H1 (cell line): ENCODE measurements at regions not wholly inside any gene's neighbourhood (a gene's known extent, or its start where the extent isn't known, plus 50 kb on each side); places are given as distances from the start of the nearest gene placed in this dataset.

Experiments used
- CTCF ChIA-PET: fragments of 300-600 bp; sonication (Branson Sonifier 250); formaldehyde crosslinking; loops from one replicate; lab custom pipeline; 2021; ENCODE audit not compliant: partially characterized antibody; lab: Charles Lee
- POLR2A ChIA-PET: fragments of 300-600 bp; sonication (Branson Sonifier 250); formaldehyde crosslinking; loops from one replicate; lab custom pipeline; 2021; ENCODE audit warnings: inconsistent platforms; ENCODE audit not compliant: partially characterized antibody; lab: Charles Lee
- DNase-seq, 2 experiments: peaks; one replicate each; pipeline versions ENCODE4 v3.0.0 to v3.0.0-alpha.2; 2010 to 2022; ENCODE audit warnings: low spot score in 2 of 2, low read depth in 1 of 2, mixed read lengths in 1 of 2
- FAIRE-seq: peaks from 2 replicates; lab custom pipeline; 2011; peaks lifted over from hg19 to GRCh38; lab: Jason Lieb, UNC
- H2AFZ ChIP-seq: 2 replicates; pipeline ENCODE4 v1.8.1; 2012; ENCODE audit warnings: low read length, inconsistent platforms
- H2AK5ac ChIP-seq: 2 replicates; pipeline ENCODE4 v1.6.1; 2013; ENCODE audit warnings: low read depth, low read length
- H2BK120ac ChIP-seq: replicated peaks from 2 replicates; pipeline ENCODE3; 2013; ENCODE audit warnings: low read depth, low read length, inconsistent platforms
- H2BK12ac ChIP-seq: 2 replicates; pipeline ENCODE4 v1.6.1; 2013; ENCODE audit warnings: low read depth, low read length
- H2BK15ac ChIP-seq: 2 replicates; pipeline ENCODE4 v1.6.1; 2013; ENCODE audit warnings: low read length
- H2BK20ac ChIP-seq: 2 replicates; pipeline ENCODE4 v1.6.1; 2013; ENCODE audit warnings: low read length
- H2BK5ac ChIP-seq: 2 replicates; pipeline ENCODE4 v1.6.1; 2013; ENCODE audit warnings: low read depth, low read length
- H3K14ac ChIP-seq: 2 replicates; pipeline ENCODE4 v1.6.1; 2013; ENCODE audit warnings: inconsistent platforms; ENCODE audit not compliant: insufficient read length
- H3K18ac ChIP-seq: 2 replicates; pipeline ENCODE4 v1.6.1; 2013; ENCODE audit warnings: low read length; ENCODE audit errors: extremely low read depth
- H3K23ac ChIP-seq: 2 replicates; pipeline ENCODE4 v1.6.1; 2013; ENCODE audit warnings: inconsistent platforms; ENCODE audit not compliant: insufficient read length
- H3K23me2 ChIP-seq: 2 replicates; pipeline ENCODE4 v1.6.1; 2013; ENCODE audit warnings: low read depth, low read length
- H3K27ac ChIP-seq: 2 replicates; pipeline ENCODE4 v1.6.1; 2011; ENCODE audit warnings: low read depth, low read length, inconsistent platforms
- H3K27me3 ChIP-seq, 4 experiments: replicated peaks in 1 of 4; 1 replicate in 1 of 4; 2 replicates in 3 of 4; pipeline versions ENCODE4 v1.6.1 to v1.8.1; 2011 to 2013; ENCODE audit warnings: low read length in 3 of 4, mild to moderate bottlenecking in 3 of 4, inconsistent platforms in 2 of 4, mixed read lengths in 2 of 4, moderate library complexity in 1 of 4; ENCODE audit not compliant: control insufficient read depth in 3 of 4, insufficient read depth in 3 of 4; ENCODE audit errors: extremely low read depth in 1 of 4
- H3K36me3 ChIP-seq, 4 experiments: 2 replicates each; pipeline versions ENCODE4 v1.6.1 to v1.8.1; 2011 to 2013; ENCODE audit warnings: mild to moderate bottlenecking in 4 of 4, low read length in 3 of 4, moderate library complexity in 2 of 4, control low read depth in 1 of 4, inconsistent platforms in 1 of 4; ENCODE audit not compliant: insufficient read depth in 4 of 4, control insufficient read depth in 2 of 4
- H3K4ac ChIP-seq: replicated peaks from 2 replicates; pipeline ENCODE3; 2013; ENCODE audit warnings: low read length, low read depth, mixed read lengths, inconsistent platforms; ENCODE audit not compliant: insufficient read length
- H3K4me1 ChIP-seq, 4 experiments: replicated peaks in 1 of 4; 1 replicate in 1 of 4; 2 replicates in 3 of 4; pipeline versions ENCODE4 v1.6.1 to v1.8.1; 2011 to 2013; ENCODE audit warnings: low read length in 3 of 4, inconsistent platforms in 2 of 4, mixed read lengths in 1 of 4; ENCODE audit not compliant: insufficient read depth in 4 of 4, control insufficient read depth in 3 of 4
- H3K4me2 ChIP-seq, 2 experiments: 2 replicates each; pipeline versions ENCODE4 v1.6.1 to v1.8.1; 2011 to 2013; ENCODE audit warnings: low read depth in 2 of 2, low read length in 2 of 2, control low read depth in 1 of 2, inconsistent platforms in 1 of 2, mild to moderate bottlenecking in 1 of 2; ENCODE audit not compliant: insufficient read depth in 1 of 2
- H3K4me3 ChIP-seq, 4 experiments: fragments of 200-600, 300-600 bp in 1 of 4; sonication (generic), shearing (Covaris generic), sonication (Bioruptor Twin) in 1 of 4; 2 replicates each; pipeline versions ENCODE4 v1.5.1 to v1.8.1; 2011 to 2016; ENCODE audit warnings: low read length in 4 of 4, low read depth in 3 of 4, control low read depth in 2 of 4, inconsistent platforms in 2 of 4, mild to moderate bottlenecking in 2 of 4, mixed read lengths in 1 of 4, moderate library complexity in 1 of 4; ENCODE audit not compliant: insufficient read depth in 2 of 4; ENCODE audit errors: extremely low read depth in 1 of 4
- H3K56ac ChIP-seq: replicated peaks from 2 replicates; pipeline ENCODE3; 2013; ENCODE audit warnings: low read depth, mild to moderate bottlenecking, mixed read lengths, low read length, inconsistent platforms; ENCODE audit not compliant: insufficient read length
- H3K79me1 ChIP-seq: 2 replicates; pipeline ENCODE4 v1.6.1; 2013; ENCODE audit warnings: low read depth, low read length, control low read depth
- H3K79me2 ChIP-seq, 2 experiments: 2 replicates each; pipeline versions ENCODE4 v1.6.1 to v1.8.1; 2012 to 2013; ENCODE audit warnings: low read length in 2 of 2, mild to moderate bottlenecking in 2 of 2, inconsistent platforms in 1 of 2; ENCODE audit not compliant: insufficient read depth in 2 of 2, control insufficient read depth in 1 of 2
- H3K9ac ChIP-seq, 4 experiments: replicated peaks in 1 of 4; 1 replicate in 1 of 4; 2 replicates in 3 of 4; pipeline versions ENCODE4 v1.6.1 to v1.8.1; 2011 to 2013; ENCODE audit warnings: low read depth in 3 of 4, low read length in 3 of 4, control low read depth in 2 of 4, mild to moderate bottlenecking in 2 of 4, moderate library complexity in 2 of 4, inconsistent platforms in 1 of 4; ENCODE audit errors: extremely low read depth in 1 of 4
- H3K9me3 ChIP-seq, 2 experiments: 2 replicates each; pipeline versions ENCODE4 v1.6.1 to v1.8.1; 2012 to 2013; ENCODE audit warnings: mild to moderate bottlenecking in 2 of 2, moderate library complexity in 2 of 2, control low read depth in 1 of 2, inconsistent platforms in 1 of 2, low read depth in 1 of 2, low read length in 1 of 2, mixed read lengths in 1 of 2; ENCODE audit not compliant: insufficient read depth in 2 of 2
- H4K20me1 ChIP-seq, 2 experiments: replicated peaks in 1 of 2; 2 replicates each; pipeline versions ENCODE3 to v1.8.1; 2011 to 2013; ENCODE audit warnings: inconsistent platforms in 2 of 2, low read length in 2 of 2, mild to moderate bottlenecking in 1 of 2; ENCODE audit not compliant: insufficient read depth in 2 of 2, control insufficient read depth in 1 of 2
- H4K5ac ChIP-seq: 2 replicates; pipeline ENCODE4 v1.6.1; 2013; ENCODE audit warnings: low read length, low read depth, mixed read lengths, inconsistent platforms; ENCODE audit not compliant: insufficient read length
- H4K8ac ChIP-seq: 2 replicates; pipeline ENCODE4 v1.8.0; 2013; ENCODE audit warnings: mild to moderate bottlenecking, moderate library complexity, low read length, inconsistent platforms; ENCODE audit not compliant: insufficient read depth; ENCODE audit errors: extremely low read depth
- H4K91ac ChIP-seq: replicated peaks from 2 replicates; pipeline ENCODE3; 2013; ENCODE audit warnings: low read length, mixed read lengths, inconsistent platforms; ENCODE audit not compliant: insufficient read length
- EGR1 ChIP-seq: IDR thresholded peaks from 2 replicates; pipeline ENCODE4 v1.6.1; 2011; ENCODE audit warnings: low read depth, low read length, borderline replicate concordance
- GABPA ChIP-seq: IDR thresholded peaks from 2 replicates; pipeline ENCODE4 v1.6.1; 2011; ENCODE audit warnings: mild to moderate bottlenecking, low read length, moderate library complexity, borderline replicate concordance; ENCODE audit not compliant: insufficient read depth
- MAX ChIP-seq: IDR thresholded peaks from 2 replicates; pipeline ENCODE4 v1.6.1; 2012; ENCODE audit warnings: inconsistent platforms
- NRF1 ChIP-seq: IDR thresholded peaks from 2 replicates; pipeline ENCODE4 v1.6.1; 2011; ENCODE audit warnings: mild to moderate bottlenecking, low read depth, low read length, improper control_type of control experiment
- POLR2A ChIP-seq, 2 experiments: IDR thresholded peaks; 1 replicate in 1 of 2; 2 replicates in 1 of 2; pipeline ENCODE4 v1.6.1; 2011; ENCODE audit warnings: low read depth in 2 of 2, low read length in 2 of 2, mild to moderate bottlenecking in 2 of 2; ENCODE audit errors: control extremely low read depth in 1 of 2
- WGBS, 2 experiments: shearing (Covaris generic) in 1 of 2; methylation state at CpG; one replicate each; pipeline versions ENCODE4 v1.1.6 to v1.1.7; 2013 to 2015; ENCODE audit warnings: low lambda C conversion rate in 2 of 2, mixed read lengths in 2 of 2, inconsistent platforms in 1 of 2, low coverage in 1 of 2, missing lambda C conversion rate in 1 of 2; ENCODE audit not compliant: insufficient replicate concordance in 2 of 2, insufficient coverage in 1 of 2, insufficient read length in 1 of 2; ENCODE audit errors: extremely low coverage in 1 of 2, missing lambda C conversion rate in 1 of 2; 5-methylcytosine and 5-hydroxymethylcytosine counted together

DNA sequence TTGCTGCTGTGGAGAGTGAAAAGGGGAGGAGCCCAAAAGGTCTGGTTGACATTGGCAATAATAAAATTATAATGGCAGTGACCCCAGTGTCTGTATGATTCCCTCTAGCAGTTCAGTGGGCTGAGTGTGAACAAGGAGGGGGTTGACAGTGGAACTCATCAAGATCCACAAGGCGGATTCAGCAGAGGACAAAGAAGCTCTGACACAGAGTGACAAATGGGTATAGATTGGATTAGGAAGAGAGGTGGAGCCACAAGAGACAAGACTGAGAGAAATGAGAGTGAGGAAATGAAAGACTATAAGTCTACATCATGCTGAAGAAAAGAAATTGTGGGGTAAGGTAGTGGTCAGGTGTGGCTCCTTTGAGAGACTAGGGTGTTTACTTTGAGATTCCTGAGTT lies 58.9 kb downstream of the CCDC71L start:
- H3K27me3 ChIP-seq, result no peaks in the 10 kb centered on the region; a peak in 1 of 7 replicates
- 89% methylated on average over 1 of the region's 1 CpG; no CpG with 5 or more reads in 1 of the 2 experiments for WGBS, 2 experiments
- DNase-seq, result no peak

More for the DNA sequence above, 58.9 kb downstream of the CCDC71L start:
- H4K91ac ChIP-seq, result no peak overlapping the region
- no peak overlapping the region for H3K4me3 ChIP-seq
- no peak for FAIRE-seq
- no peak overlapping the region for H4K5ac ChIP-seq
- H3K4me1 ChIP-seq, result no peaks in the 10 kb centered on the region
- no peak overlapping the region for H3K14ac ChIP-seq
- no peaks in the 10 kb centered on the region for H4K20me1 ChIP-seq
- no peak overlapping the region for H3K9ac ChIP-seq
- H3K9me3 ChIP-seq, result no peaks in the 10 kb centered on the region; a peak in 2 of 4 replicates
- no peak overlapping the region for H3K56ac ChIP-seq
- ChIA-PET CTCF (interaction anchor here (1.1 kb wide), 1 partner anchor 60 kb away, joined by 5 read pairs; no protein-coding TSS in a partner anchor), POLR2A (no interaction called here)
- H3K4me2 ChIP-seq, result no peak overlapping the region
- H4K8ac ChIP-seq, result no peak overlapping the region
- no peak overlapping the region for H2BK120ac ChIP-seq
- 0 out of 2 replicates have a peak overlapping the region, but pooled peaks have one; percentile 6 for H2AFZ ChIP-seq
- TF ChIP-seq MAX (no peak), NRF1 (no peak), EGR1 (no peak), POLR2A (IDR thresholded peaks at IDR 0.05; ENCODE audit: control extremely low read depth in 1 of 2, low read depth in 2 of 2, low read length in 2 of 2) (no peak), GABPA (no peak)
- no peak overlapping the region for H3K27ac ChIP-seq
- no peak overlapping the region for H2AK5ac ChIP-seq
- no peaks in the 10 kb centered on the region for H3K79me1 ChIP-seq
- H3K79me2 ChIP-seq, result no peaks in the 10 kb centered on the region
- H3K18ac ChIP-seq, result no peak overlapping the region
- H3K23me2 ChIP-seq, result no peaks in the 10 kb centered on the region; the same call in 1 of the 2 replicates
- H3K23ac ChIP-seq, result no peak overlapping the region
- H2BK20ac ChIP-seq, result no peak overlapping the region
- H3K36me3 ChIP-seq, result no peaks in the 10 kb centered on the region
- no peak overlapping the region for H2BK12ac ChIP-seq
- no peak overlapping the region for H2BK15ac ChIP-seq
- H3K4ac ChIP-seq, result no peak overlapping the region
- H2BK5ac ChIP-seq, result no peak overlapping the region
